ENCODE measurements at regions not wholly inside any gene's neighbourhood (a gene's known extent, or its start where the extent isn't known, plus 50 kb on each side); places are given as distances from the start of the nearest gene placed in this dataset.
"Not testable (repeated sequence)": the region's sequence is repeated elsewhere in the genome, so short reads cannot be mapped to it uniquely, and the experiment has no call there.

GRCh38 chr12:102255687-102256086, 58.1 kb upstream of the PMCH start:
- H3K4me1 ChIP-seq (ENCODE audit: control insufficient read depth in 2 of 2, insufficient read depth in 2 of 2, low read length in 2 of 2); H3K27me3 ChIP-seq (ENCODE audit: control insufficient read depth in 2 of 2, insufficient read depth in 1 of 2, low read length in 1 of 2); H3K4me3 ChIP-seq (ENCODE audit: low read length in 2 of 2); H3K27ac ChIP-seq (ENCODE audit: low read depth in 1 of 2, low read length in 1 of 2); H3K9me3 ChIP-seq (ENCODE audit: control insufficient read depth in 2 of 2, insufficient read depth in 1 of 2, low read length in 1 of 2); DNase-seq (ENCODE audit: low read depth in 6 of 9, low spot score in 9 of 9); H3K36me3 ChIP-seq (ENCODE audit: control insufficient read depth in 2 of 2, insufficient read depth in 2 of 2, low read length in 1 of 2): not testable (repeated sequence)
- 90% methylated on average over 1 of the region's 2 CpGs for WGBS

DNA sequence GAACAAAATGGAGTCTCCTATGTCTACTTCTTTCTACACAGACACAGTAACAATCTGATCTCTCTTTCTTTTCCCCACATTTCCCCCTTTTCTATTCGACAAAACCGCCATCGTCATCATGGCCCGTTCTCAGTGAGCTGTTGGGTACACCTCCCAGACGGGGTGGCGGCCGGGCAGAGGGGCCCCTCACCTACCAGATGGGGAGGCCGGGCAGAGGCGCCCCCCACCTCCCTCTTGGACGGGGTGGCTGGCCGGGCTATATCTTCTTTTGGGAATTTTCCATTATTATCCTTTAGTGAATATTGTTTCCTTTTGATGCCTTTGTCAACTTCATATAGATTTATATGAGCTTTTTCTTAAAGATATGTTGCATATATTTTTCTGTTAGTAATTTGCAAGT, 53.4 kb upstream of the PMCH start:
- H3K9me3 ChIP-seq (ENCODE audit: control insufficient read depth in 2 of 2, insufficient read depth in 1 of 2, low read length in 1 of 2); H3K27ac ChIP-seq (ENCODE audit: low read depth in 1 of 2, low read length in 1 of 2); H3K4me1 ChIP-seq (ENCODE audit: control insufficient read depth in 2 of 2, insufficient read depth in 2 of 2, low read length in 2 of 2); DNase-seq (ENCODE audit: low read depth in 6 of 9, low spot score in 9 of 9); H3K4me3 ChIP-seq (ENCODE audit: low read length in 2 of 2); H3K36me3 ChIP-seq (ENCODE audit: control insufficient read depth in 2 of 2, insufficient read depth in 2 of 2, low read length in 1 of 2); H3K27me3 ChIP-seq (ENCODE audit: control insufficient read depth in 2 of 2, insufficient read depth in 1 of 2, low read length in 1 of 2): not testable (repeated sequence)
- 98% methylated on average over 9 of the region's 11 CpGs for WGBS

DNA sequence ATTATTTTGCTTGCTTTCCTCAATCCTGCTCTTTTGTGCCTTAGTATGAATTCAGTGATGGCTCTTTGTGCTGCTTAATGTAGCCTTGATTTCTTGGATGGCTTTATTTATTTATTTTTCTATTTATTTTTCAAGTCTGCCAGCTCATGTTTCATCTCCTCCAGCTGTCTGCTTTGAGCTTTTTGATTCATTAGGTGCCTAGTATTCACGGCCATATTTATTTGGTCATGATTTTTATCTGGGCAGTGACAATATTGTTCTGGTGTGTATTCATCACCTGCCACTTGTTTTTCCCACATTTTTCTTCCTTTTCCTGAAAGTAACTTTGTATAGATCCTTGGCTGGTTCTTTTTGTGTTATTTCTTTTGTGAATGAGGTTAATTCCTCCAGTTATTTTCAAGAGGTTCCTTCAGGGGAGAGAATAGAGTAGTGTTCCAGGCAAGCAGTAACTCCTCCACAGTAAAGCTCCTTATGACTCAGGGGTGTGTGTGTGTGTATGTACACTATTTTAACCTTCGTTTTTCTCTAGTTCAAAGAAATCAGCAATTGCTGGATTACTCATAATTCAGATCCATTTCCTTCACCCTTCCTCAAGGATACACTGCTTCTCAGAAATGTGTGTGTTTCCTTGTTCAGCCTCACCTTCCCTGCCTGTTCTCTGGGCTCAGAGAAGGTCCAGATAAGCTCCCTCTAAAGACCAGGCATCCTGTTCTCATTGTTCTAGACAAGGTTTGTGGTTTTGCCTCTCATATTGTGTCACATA, 51.6 kb upstream of the PMCH start:
- H3K4me3 ChIP-seq (ENCODE audit: low read length in 2 of 2): no peak overlapping the region
- DNase-seq (ENCODE audit: low read depth in 6 of 9, low spot score in 9 of 9): no peak
- H3K9me3 ChIP-seq (ENCODE audit: control insufficient read depth in 2 of 2, insufficient read depth in 1 of 2, low read length in 1 of 2): no peaks in the 10 kb centered on the region
- no peak overlapping the region for H3K27ac ChIP-seq (ENCODE audit: low read depth in 1 of 2, low read length in 1 of 2)
- WGBS: 57% methylated on average over 2 of the region's 2 CpGs
- H3K36me3 ChIP-seq (ENCODE audit: control insufficient read depth in 2 of 2, insufficient read depth in 2 of 2, low read length in 1 of 2): no peaks in the 10 kb centered on the region
- no peaks in the 10 kb centered on the region for H3K4me1 ChIP-seq (ENCODE audit: control insufficient read depth in 2 of 2, insufficient read depth in 2 of 2, low read length in 2 of 2)
- H3K27me3 ChIP-seq (ENCODE audit: control insufficient read depth in 2 of 2, insufficient read depth in 1 of 2, low read length in 1 of 2): no peaks in the 10 kb centered on the region
